GM12865 (cell line): ENCODE measurements at regions not wholly inside any gene's neighbourhood (a gene's known extent, or its start where the extent isn't known, plus 50 kb on each side); places are given as distances from the start of the nearest gene placed in this dataset.

ENCODE experiments used
- DNase-seq: peaks from one replicate; pipeline ENCODE4 v3.0.0; 2010; ENCODE audit warnings: low read depth
- H3K4me3 ChIP-seq: 2 replicates; pipeline ENCODE4 v1.5.1; 2011; ENCODE audit warnings: mild to moderate bottlenecking, low read depth, low read length, control low read depth
- CTCF ChIP-seq: IDR thresholded peaks from 2 replicates; pipeline ENCODE4 v1.5.1; 2011; ENCODE audit warnings: low read length, control low read depth, low read depth, inconsistent platforms; ENCODE audit not compliant: insufficient read depth; ENCODE audit errors: missing control alignments

GRCh38 chr3:135736740-135737139 is 228.8 kb upstream of the PPP2R3A start:
- peak; percentile 56 for DNase-seq
- TF ChIP-seq CTCF: peak; percentile 43
- no peak overlapping the region for H3K4me3 ChIP-seq

GRCh38 chr3:135739779-135740178 is 225.7 kb upstream of the PPP2R3A start:
- no peak for TF ChIP-seq CTCF
- no peak overlapping the region for H3K4me3 ChIP-seq
- DNase-seq: no peak

- DNase-seq: no peak
- TF ChIP-seq CTCF: no peak
These were observed 225.3 kb upstream of the PPP2R3A start for GRCh38 chr3:135740211-135740610.

GRCh38 chr3:135740751-135741150 is 224.8 kb upstream of the PPP2R3A start:
- no peak overlapping the region for H3K4me3 ChIP-seq
- no peak for DNase-seq
- TF ChIP-seq CTCF: no peak

More at GRCh38 chr3:135740211-135740610, 225.3 kb upstream of the PPP2R3A start:
- H3K4me3 ChIP-seq: no peak overlapping the region

- TF ChIP-seq CTCF: no peak
- no peak overlapping the region for H3K4me3 ChIP-seq
- no peak for DNase-seq
These were observed 213.5 kb upstream of the PPP2R3A start for GRCh38 chr3:135751991-135752390.

- H3K4me3 ChIP-seq: no peak overlapping the region
- no peak for TF ChIP-seq CTCF
- DNase-seq: peak; percentile 8
These were observed 212.7 kb upstream of the PPP2R3A start for GRCh38 chr3:135752851-135753250.

- DNase-seq: no peak
- H3K4me3 ChIP-seq: no peak overlapping the region
- no peak for TF ChIP-seq CTCF
These were observed 212.0 kb upstream of the PPP2R3A start for GRCh38 chr3:135753506-135753905.
